NCI-H1417 treated with DMSO at 0.1 percent for 48 hours (cell line): ENCODE measurements at regions not wholly inside any gene's neighbourhood (a gene's known extent, or its start where the extent isn't known, plus 50 kb on each side); places are given as distances from the start of the nearest gene placed in this dataset.
"Not testable (repeated sequence)": the region's sequence is repeated elsewhere in the genome, so short reads cannot be mapped to it uniquely, and the experiment has no call there.

Experiments used
- DNase-seq: peaks from one replicate; lab custom pipeline; 2025; lab: John Stamatoyannopoulos, UW

- no peak for DNase-seq
Observed at GRCh38 chr17:77821114-77821513, 137.4 kb upstream of the TNRC6C start.

GRCh38 chr17:77822302-77823030, 136.0 kb upstream of the TNRC6C start:
- no peak for DNase-seq

- DNase-seq, result no peak
Observed at GRCh38 chr17:77824102-77824779, 134.3 kb upstream of the TNRC6C start.

GRCh38 chr17:77824780-77825280, 133.7 kb upstream of the TNRC6C start:
- DNase-seq, result no peak

- no peak for DNase-seq
Observed at GRCh38 chr17:77825621-77826020, 132.9 kb upstream of the TNRC6C start.

- DNase-seq, result no peak
Observed at GRCh38 chr17:77826132-77826873, 132.2 kb upstream of the TNRC6C start.

- DNase-seq, result no peak
Observed at GRCh38 chr17:77827039-77827438, 131.5 kb upstream of the TNRC6C start.

GRCh38 chr17:77827511-77827910, 131.0 kb upstream of the TNRC6C start:
- DNase-seq, result no peak

GRCh38 chr17:77828749-77829539, 129.6 kb upstream of the TNRC6C start:
- DNase-seq, result no peak

GRCh38 chr17:77829843-77830799, 128.4 kb upstream of the TNRC6C start:
- no peak for DNase-seq

GRCh38 chr17:77830816-77831473, 127.6 kb upstream of the TNRC6C start:
- no peak for DNase-seq

GRCh38 chr17:77831474-77832179, 126.9 kb upstream of the TNRC6C start:
- no peak for DNase-seq

- no peak for DNase-seq
Observed at GRCh38 chr17:77832180-77832560, 126.3 kb upstream of the TNRC6C start.

- DNase-seq, result no peak
Observed at GRCh38 chr17:77833769-77834168, 124.7 kb upstream of the TNRC6C start.

GRCh38 chr17:77834170-77835115, 124.1 kb upstream of the TNRC6C start:
- no peak for DNase-seq

- DNase-seq, result no peak
Observed at GRCh38 chr17:77836557-77837041, 121.9 kb upstream of the TNRC6C start.

GRCh38 chr17:77837072-77837471, 121.4 kb upstream of the TNRC6C start:
- DNase-seq, result not testable (repeated sequence)

GRCh38 chr17:77837917-77838316, 120.6 kb upstream of the TNRC6C start:
- no peak for DNase-seq
